HG02981 (cell line): ENCODE measurements at regions not wholly inside any gene's neighbourhood (a gene's known extent, or its start where the extent isn't known, plus 50 kb on each side); places are given as distances from the start of the nearest gene placed in this dataset.

Source experiments
- ATAC-seq: cut with Tn5 transposase; IDR thresholded peaks from one replicate; pipeline ENCODE4 v1.9.1; 2021; ENCODE audit warnings: mild to moderate bottlenecking, moderate library complexity; ENCODE audit not compliant: unreplicated experiment

GRCh38 chr1:229991104-229991513, 75.9 kb upstream of the GALNT2 start:
- ATAC-seq: no peak

- ATAC-seq: no peak
Measured at GRCh38 chr1:229991724-229992333, 75.2 kb upstream of the GALNT2 start.

GRCh38 chr1:229993060-229993459, 74.0 kb upstream of the GALNT2 start:
- ATAC-seq: peak; percentile 50

- no peak for ATAC-seq
Measured at GRCh38 chr1:229993894-229994293, 73.1 kb upstream of the GALNT2 start.

- ATAC-seq: no peak
Measured at GRCh38 chr1:229999004-229999670, 67.9 kb upstream of the GALNT2 start.

GRCh38 chr1:230000493-230001184, 66.4 kb upstream of the GALNT2 start:
- no peak for ATAC-seq

GRCh38 chr1:230002164-230002803, 64.8 kb upstream of the GALNT2 start:
- no peak for ATAC-seq

GRCh38 chr1:230003409-230003808, 63.6 kb upstream of the GALNT2 start:
- no peak for ATAC-seq

GRCh38 chr1:230005040-230005439, 62.0 kb upstream of the GALNT2 start:
- no peak for ATAC-seq

GRCh38 chr1:230008721-230009120, 58.3 kb upstream of the GALNT2 start:
- no peak for ATAC-seq

GRCh38 chr1:230009611-230010313, 57.3 kb upstream of the GALNT2 start:
- no peak for ATAC-seq

- no peak for ATAC-seq
Measured at GRCh38 chr1:230010603-230011332, 56.3 kb upstream of the GALNT2 start.

- no peak for ATAC-seq
Measured at GRCh38 chr1:230011333-230012092, 55.5 kb upstream of the GALNT2 start.

- ATAC-seq: no peak
Measured at GRCh38 chr1:230012093-230012393, 55.0 kb upstream of the GALNT2 start.

GRCh38 chr1:230012741-230013140, 54.3 kb upstream of the GALNT2 start:
- ATAC-seq: no peak

GRCh38 chr1:230016159-230016558, 50.9 kb upstream of the GALNT2 start:
- ATAC-seq: no peak
